Fibroblast of skin of scalp (primary cell): ENCODE measurements at regions not wholly inside any gene's neighbourhood (a gene's known extent, or its start where the extent isn't known, plus 50 kb on each side); places are given as distances from the start of the nearest gene placed in this dataset.
A peak's percentile ranks its signal among the peaks of the same experiment; 100 is the strongest.
"Not testable (repeated sequence)": the region's sequence is repeated elsewhere in the genome, so short reads cannot be mapped to it uniquely, and the experiment has no call there.

Source experiments
- DNase-seq: peaks from one replicate; pipeline ENCODE4 v3.0.0-alpha.2; 2013

DNA sequence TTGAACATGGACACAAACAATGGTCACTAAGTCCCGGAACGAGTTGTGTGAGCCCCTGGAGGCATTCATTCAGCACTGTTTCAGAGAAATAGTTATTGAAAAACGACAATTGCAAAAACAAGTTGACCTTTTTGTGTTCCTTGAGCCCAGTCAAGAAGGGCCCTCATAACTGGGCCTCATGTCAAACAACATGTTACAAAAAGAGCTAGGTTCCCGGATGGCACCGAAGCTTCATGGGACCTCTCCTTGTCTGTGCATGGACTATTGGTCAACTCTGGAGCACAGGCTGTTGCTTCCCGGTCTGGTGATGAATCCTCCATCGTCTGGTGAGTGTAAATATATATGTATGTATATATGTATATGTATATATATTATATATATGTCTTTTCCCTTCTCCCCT is 176.6 kb downstream of the ALG10 start:
- no peak for DNase-seq

DNA sequence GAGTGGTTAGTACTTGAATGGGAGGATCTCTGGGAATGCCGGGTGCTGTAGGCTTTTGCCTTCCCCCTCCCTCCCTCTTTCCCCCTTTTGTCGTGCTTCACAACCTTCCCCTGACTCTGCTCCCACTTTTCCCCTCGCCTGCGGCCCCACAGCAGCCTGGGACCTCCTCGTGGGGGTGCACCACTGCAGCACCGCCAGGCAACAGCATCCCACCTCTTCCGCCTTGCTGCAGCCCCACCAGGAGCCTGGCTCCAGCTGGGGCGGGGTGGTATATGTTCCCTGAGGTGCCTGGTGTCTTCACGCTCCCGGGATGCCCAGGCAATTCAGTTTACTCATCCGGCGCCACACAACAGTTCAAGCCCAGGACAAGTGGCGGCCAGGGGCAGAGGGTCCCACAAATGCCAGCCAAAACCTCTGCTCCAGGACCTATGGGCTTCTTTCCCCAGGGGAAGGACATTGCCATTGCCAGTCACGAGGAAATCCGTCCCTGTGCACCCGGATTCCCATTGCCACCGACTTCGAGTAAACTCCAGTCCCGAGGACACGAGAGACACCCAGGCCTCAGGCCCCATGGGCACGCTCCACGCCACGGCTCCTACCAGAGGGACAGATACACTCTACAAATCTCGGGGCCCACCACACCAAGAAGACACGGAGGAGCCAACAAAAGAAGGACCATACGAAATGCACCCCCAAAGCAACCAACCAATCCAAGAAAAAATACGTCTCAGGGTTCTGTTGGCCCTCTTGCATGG is 181.7 kb downstream of the ALG10 start:
- DNase-seq, result no peak

DNA sequence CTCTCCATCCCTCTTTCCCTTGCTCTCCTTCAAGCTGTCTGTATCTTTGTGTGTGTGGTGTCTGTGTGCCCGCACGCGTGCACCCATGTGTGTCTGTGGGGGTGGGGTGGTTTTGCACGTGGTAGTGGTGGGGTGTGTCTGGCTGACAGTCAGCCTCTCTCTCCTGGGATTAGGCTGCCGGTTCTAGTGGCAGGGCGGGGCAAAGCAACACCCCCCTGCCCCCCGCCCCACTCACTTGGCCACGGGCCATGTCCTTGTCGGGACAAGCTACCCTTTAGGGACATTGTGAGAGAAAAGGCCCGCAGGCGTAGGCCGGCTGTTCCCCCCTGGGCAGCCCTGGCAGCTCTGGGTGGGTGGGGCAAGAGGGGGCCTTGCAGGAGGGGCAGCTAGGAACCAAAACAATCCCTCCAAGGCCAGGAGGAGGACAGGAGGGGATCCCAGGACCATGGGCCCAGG is 182.6 kb downstream of the ALG10 start:
- no peak for DNase-seq

DNA sequence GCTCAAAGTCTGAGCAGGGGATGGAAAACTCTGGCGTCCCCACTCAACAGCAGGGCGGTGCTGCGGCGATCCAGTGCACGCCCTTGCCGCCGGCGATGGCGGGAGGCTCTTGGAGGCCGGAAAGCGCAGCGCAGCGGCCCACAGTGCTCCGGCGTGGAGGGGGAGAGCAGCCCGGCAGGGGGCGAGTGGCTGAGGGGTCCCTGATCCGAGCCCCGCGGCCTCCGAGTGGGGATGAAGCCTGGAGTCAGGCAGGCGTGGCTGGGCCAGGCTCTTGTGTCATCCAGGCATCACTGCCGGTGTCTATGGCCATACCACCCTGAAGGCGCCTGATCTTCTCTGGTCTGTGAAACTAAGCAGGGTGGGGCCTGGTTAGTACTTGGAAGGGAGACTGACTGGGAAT is 183.1 kb downstream of the ALG10 start:
- DNase-seq, result no peak

DNA sequence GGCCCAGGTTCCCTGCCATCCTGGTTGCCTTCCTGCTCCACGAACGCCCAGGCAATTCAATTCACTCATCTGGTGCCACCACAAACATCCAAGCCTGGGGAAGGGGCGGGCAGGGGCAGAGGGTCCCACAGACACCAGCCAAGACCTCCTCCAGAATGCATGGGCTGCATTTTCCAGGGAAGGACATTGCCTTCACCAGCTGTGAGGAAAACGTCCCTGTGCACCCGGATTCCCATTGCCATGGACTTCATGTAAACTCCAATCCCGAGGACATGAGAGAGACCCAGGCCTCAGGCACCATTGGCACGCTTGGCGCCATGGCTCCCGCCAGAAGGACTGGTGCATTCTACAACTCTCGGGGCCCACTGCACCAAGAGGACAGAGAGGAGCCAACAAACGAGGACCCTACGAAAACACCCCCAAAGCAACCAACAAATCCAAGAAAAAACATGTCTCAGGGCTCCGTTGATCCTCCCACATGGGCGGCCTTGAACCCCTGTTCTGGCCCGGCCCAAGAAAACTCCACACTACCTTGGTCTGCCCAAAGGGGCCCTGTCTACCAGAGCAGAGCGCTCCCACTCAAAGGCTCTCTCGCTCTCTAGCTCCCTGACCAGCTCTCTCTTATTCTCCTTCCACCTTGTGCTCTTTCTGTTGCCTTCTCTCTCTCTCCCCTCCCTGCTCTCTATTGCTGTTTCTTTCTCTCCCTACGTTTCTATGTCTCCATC is 183.9 kb downstream of the ALG10 start:
- no peak for DNase-seq

DNA sequence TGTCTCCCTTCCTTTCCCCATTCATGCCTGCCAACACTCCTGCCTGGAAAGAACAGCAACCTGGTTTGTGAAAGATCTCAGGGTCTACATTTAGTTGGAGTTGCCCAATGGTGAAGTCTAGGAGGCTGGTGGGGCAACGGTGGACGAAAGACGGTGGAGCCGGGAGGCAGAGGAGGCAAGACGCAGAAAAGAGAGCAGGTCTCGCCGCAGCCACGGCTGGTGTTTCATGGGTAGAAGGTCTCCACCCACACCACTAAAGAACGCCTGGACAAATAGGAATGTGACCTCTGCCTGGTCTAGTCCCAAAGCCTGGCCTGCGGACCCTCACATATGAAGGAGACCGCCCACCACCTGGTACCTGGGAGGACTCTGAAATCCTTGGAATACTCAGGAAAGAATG is 185.6 kb downstream of the ALG10 start:
- no peak for DNase-seq

DNA sequence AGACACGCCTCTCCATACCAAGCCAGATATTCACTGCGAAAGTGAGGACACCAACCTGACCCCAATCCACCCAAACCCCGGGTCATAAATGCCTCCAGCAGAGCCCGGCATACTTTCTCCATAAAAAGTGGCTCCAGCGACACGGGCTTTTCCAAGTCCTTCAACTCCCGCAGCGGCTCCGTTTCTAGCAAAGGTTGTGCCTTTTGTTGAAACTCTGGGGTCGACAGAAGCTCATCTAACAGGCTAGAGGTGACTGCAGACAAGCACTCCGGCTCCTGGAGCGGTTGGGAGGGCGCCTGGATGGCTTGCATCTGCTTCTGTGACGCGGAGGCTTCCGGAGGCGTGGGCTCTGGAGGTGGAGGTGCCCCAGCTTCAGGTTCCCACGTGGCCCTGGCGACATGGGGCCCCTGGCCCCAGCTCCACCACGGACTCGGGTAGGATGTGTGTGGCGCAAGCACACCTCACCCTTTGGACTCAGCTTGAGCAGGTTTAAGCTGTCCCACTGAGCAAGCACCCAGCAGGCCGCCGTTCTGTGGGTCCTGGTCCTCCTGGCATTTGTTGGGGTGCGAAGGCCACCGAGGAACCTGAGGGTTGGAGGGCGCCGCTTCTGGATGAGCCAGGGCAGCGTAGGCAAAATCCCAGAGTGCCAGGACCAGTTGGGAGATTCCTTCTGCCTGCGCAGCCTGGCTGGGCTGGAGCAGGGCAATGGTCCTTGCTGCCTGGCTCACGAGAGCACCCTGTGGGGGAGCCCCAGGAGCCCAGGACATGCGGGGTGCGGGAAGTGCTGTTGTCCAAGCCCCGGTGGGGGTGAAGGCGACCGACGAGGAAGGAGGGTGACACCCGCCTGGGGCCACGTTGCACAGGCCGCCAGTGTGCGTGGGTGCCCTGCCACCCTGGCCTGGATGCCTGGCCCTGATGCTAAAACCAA is 186.3 kb downstream of the ALG10 start:
- no peak for DNase-seq

DNA sequence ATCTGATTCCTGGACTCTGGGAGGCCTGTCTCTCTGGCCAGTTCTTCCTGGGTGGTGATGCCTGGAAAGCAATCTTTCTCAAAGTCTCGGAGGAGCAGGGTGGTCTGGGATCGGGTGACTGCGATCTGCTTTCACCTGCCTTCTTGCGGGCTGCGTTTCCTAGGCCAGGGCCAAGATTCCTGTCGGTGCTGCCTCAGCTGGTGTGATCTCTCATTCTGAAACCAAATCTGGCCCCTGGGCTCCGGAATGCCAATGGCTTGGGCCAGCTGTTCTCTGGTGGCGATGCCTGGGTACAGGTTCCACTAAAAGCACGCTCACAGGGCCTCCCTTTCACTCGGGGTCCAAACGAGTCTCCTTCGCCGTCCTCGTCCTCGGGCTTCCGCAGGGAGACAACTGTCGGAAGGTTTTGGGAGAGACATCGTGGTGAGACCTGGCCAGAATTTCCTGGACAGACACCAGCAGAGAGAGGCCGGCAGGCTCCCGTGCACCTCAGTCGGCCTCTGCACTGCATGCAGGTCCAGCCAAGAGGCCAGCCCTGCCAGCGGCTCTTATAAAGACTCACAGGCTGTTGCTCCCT is 187.1 kb downstream of the ALG10 start:
- DNase-seq, result no peak

DNA sequence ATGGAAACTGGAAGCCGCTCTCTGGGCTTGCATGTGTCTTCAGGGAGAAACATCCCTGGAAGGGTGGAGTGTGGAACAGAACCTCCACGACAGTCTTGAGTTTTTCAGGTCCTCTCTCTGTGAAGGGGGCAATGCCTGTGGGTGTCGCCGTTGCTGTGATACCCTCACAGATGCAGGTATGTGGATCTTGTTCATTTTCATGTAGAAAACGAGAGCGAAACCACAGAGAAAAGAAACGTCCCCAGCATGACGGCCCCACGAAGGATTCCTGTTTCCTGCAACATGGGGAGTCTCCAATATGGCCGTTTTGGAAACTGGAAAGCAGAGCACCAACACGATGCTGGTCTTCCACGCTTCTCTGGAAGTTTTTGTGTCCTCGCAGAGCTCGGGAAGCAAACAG is 187.9 kb downstream of the ALG10 start:
- DNase-seq, result no peak

DNA sequence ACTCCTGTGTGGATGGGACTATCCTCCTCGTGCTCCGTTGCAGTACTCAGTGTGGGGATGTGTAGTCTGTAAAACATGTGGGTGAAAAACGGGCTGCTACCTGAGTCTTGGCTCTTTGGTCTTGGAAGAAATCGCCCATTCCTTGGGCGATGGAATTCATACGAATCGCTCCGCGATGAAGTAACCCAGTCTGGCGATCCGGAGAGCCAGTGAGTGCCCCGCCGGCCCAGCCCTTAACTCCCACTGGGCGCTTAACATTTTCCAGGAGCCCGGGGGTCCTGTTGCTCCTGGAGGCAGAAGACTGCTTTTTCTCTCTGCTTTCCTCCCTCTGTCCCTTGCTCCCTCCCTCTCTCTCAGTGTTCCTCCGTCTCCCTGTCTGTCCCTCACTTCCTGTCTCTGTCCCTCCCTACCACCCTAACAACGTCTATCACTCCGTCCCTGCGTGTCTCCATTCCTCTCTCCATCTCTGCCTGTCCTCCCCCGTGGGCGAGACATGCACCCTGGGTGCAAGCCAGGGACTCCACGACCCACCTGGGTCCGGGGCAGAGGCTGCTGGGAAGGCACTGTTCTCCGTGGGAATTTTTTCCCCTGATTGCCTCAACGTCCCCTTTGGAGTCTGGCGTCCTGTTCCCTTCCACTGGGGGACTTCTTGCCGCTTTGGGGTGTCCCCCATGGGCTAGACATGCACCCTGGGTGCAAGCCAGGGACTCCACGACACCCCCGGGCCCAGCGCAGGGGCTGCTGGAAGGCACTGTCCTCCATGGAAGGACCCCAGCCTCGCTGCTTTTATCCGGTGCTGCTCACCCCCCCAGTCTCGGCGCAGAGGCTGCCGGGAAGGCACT is 188.6 kb downstream of the ALG10 start:
- DNase-seq, result no peak

DNA sequence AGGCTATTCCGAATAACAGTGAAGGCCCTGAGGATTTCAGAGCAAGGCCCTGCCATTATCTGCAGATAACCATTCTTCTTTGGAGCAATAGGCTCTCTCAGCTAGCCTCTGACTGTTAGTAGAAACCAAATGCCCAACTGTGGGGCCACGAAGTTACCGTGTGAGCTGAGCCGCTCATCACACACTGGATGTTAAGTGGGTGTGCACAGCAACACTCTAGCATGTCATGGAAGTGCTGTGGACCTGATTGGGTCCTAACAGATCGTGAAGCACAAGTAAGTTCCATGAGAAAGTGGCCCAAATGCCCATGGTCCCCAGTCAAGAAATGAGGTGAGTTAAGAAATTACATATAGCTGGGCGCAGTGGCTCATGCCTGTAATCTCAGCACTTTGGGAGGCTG is 190.4 kb downstream of the ALG10 start:
- DNase-seq, result no peak

DNA sequence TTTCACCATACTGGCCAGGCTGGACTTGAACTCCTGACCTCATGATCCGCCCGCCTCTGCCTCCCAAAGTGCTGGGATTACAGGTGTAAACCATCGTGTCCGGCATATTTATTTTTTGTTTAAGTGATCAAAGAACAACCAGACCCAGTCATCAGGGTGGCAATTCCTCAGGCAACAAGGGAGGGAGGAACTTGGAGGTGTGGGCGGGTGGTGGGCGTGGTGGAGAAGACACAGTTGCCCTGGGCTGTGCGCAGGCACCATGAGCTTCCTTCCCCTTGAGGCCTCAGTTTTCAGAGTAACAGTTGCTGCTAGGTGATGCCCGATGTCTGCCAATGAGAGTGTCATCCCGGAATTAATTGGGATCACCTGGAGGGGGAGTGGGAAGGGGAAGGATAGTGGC is 191.7 kb downstream of the ALG10 start:
- no peak for DNase-seq

DNA sequence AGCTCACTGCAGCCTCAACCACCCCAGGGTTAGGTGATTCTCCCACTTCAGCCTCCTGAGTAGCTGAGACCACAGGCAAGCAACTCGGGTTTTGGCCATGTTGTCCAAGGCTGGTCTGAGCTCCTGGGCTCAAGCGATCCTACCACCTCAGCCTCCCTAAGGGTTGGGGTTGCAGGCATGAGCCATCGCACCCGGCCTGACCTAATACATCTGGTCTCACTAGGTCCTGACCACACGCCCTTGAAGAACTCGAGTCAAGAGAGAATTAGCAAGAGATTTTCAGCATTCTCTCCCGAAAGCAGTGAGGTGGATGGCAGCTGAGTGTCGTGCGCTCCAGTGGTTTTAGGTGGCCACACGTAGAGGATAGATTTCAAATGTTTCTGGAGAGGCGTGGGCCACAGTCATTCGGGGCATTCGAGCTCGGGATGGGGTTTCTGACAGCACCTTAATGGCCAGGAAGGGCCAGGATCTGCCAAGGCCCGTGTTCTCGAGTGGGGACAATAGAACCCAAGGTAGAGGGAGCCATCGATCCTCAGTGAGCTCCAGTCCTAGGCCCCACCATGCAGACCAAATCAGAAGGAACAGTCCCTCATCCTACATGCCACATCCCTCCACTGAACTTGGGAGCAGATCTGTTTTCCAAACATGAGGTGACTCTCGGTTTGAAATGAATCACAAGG is 193.1 kb downstream of the ALG10 start:
- no peak for DNase-seq

DNA sequence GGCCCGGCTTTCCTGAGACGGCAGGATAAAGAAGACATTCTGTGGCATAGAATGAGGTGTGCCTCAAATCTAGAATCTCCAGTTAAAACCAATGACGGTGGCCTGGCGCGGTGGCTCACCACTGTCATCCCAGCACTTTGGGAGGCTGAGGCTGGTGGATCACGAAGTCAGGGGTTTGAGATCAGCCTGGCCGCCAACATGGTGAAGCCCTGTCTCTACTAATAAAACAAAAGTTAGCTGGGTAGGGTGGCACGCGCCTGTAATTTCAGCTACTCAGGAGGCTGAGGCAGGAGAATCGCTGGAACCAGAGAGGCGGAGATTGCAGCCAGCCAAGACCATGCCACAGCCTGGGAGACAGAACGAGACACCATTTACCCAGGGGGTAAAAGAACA is 193.6 kb downstream of the ALG10 start:
- no peak for DNase-seq

DNA sequence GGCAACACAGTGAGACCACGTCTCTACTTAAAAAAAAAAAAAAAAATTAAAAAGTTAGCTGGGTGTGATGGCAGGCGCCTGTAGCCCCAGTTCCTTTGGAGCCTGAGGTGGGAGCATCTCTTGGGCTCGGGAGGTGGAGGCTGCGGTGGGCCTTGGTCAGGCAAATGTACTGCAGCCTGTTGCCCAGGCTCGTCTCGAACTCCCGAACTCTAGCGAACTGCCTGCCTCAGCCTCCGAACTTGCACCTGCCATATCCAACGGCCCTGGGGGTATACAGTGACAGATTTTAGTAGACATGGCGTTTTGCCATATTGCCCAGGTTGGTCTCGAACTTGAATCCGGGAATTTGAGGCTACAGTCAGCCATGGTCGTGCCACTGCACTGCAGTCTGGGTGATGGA is 195.4 kb downstream of the ALG10 start:
- DNase-seq, result no peak

DNA sequence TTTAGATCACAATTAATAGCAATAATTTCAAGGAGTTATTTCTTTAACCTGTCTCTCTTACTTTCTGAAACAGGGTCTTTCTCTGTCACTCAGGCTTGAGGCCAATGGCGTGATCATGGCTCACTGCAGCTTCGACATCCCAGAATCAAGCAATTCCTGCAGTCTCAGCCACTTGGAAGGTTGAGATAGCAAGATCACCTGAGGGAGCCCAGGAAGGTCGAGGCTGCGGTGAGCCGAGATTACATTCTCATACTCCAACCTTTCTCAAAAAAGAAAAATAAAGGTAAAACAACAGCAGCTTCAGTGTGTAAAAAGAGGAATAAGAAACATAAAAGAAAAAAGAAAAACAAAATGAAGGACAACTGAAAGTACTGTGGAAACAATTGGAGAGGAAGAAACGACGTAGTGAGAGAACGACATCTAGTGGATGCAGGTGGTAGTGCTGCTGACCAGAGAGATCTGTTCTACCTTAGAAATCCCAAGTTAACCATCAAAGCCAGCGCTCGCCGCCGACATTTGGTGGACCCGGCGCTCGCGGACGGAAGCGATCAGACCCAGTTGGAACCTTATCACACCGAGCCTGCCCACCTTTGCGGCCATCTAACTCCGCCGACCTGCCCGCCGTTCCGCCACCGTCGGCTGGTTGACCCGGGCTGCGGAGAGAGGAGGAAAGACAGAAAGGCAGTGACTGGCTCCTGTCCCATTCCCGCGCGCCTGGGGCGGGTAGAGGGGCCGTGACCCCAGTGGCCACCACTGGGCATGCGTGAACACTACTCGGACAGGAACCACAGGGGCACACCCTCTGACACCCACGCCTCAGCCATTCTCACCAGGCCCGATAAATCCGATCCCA is 196.1 kb downstream of the ALG10 start:
- peak; percentile 11 for DNase-seq

DNA sequence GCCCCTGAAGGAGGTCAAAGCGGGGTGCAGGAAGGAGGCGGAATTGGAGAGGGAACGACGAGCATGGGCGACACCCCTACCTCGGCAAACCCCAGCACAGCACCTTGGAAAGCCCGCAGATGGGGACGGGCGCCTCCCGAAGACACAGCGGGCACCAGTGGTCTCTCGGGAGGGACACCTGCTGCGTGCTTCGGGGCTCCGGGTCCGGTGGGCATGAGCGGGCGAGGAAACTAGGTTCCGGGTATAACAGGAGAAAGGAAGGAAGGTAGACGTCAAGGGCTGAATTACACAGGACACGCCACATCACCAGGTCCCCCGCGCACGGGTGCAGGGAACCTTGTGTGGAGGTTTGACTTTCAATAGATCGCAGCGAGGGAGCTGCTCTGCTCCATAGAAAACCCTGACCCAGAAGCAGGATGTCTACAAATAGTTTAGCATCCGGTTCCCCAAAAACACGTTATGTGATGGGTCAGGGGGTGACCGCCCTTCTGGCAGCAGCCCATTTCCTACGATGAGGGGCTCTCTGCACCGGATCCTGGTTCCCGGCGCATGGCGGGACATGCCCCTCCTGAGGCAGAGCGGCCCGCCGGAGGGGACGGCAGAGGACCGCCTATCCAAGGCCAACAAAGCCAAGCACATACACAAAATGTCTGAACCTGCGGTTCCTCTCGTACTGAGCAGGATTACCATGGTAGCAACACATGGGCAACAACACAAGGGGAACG is 196.9 kb downstream of the ALG10 start:
- no peak for DNase-seq

DNA sequence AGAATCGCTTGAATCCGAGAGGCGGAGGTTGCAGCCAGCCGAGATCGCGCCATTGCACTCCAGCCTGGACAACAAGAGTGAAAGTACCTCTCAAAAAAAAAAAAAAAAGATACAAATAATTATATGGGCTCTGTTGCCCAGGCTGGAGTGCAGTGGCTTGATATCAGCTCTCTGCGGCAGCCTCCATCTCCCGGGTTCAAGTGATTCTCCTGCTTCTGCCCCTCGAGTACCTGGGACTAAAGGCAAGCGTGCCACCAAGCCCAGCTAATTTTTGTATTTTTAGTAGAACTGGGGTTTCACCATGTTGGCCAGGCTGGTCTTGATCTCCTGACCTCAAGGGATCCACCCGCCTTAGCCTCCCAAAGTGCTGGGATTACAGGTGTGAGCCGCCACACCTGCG is 197.8 kb downstream of the ALG10 start:
- not testable (repeated sequence) for DNase-seq

DNA sequence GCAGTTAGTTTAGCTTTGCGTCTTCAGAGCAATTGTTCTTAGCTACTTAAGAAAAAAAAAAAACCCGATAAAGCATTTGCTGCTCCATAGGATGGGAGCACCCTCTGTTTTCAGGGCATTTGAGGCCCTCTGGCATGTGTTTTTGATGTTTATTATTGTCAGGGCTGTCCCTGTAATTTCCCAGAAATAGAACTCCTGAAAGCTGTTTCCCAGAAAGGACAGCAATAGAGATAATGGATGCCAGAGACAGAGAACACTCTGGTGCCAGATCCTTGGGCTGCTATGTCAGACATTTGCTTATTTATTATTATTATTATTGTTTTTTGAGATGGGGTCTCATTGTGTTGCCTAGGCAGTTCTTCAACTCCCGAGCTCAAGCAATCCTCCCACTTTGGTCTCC is 201.3 kb downstream of the ALG10 start:
- DNase-seq, result no peak

DNA sequence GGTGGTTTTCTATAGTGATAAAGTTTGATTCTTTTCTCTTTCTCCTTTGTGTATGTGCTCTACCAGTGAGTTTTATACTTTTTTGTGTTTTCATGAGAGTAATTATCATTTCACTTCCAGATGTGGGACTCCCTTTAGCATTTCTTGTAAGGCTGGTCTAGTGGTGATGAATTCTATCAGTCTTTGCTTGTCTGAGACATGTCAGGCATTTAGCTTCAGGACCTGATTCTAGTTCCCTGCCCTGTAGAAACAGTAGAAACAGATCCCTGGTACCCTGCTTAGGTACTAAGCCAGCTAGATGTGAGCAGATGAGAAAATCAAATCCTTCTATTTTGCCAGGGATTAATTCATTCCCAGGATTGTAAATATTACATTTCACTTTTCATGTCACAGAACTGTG is 203.7 kb downstream of the ALG10 start:
- not testable (repeated sequence) for DNase-seq
